ENCODE measurements at regions not wholly inside any gene's neighbourhood (a gene's known extent, or its start where the extent isn't known, plus 50 kb on each side); places are given as distances from the start of the nearest gene placed in this dataset.

DNA sequence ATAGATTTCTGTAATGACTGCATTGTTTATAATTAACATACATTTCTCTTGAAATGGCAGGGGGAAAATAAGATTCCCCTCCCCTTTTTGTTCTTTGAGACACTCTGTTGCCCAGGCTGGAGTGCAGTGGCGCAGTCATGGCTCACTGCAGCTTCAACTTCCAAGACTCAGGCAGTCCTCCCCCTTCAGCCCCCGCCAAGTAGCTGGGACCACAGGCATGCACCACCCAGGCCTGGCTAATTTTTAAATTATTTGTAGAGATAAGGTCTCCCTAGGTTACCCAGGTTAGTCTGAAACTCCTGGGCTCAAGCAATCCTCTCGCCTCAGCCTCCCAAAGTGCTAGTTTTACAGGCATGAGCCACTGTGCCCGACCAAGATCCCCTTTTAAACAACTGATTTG lies 67.7 kb downstream of the KATNIP start:
- ATAC-seq (ENCODE audit: low read depth) = no peak
- H3K4me3 ChIP-seq (ENCODE audit: severe bottlenecking) = no peak overlapping the region
- H3K27ac ChIP-seq (ENCODE audit: poor library complexity, severe bottlenecking) = no peak overlapping the region
- TF ChIP-seq, protein P1, sequence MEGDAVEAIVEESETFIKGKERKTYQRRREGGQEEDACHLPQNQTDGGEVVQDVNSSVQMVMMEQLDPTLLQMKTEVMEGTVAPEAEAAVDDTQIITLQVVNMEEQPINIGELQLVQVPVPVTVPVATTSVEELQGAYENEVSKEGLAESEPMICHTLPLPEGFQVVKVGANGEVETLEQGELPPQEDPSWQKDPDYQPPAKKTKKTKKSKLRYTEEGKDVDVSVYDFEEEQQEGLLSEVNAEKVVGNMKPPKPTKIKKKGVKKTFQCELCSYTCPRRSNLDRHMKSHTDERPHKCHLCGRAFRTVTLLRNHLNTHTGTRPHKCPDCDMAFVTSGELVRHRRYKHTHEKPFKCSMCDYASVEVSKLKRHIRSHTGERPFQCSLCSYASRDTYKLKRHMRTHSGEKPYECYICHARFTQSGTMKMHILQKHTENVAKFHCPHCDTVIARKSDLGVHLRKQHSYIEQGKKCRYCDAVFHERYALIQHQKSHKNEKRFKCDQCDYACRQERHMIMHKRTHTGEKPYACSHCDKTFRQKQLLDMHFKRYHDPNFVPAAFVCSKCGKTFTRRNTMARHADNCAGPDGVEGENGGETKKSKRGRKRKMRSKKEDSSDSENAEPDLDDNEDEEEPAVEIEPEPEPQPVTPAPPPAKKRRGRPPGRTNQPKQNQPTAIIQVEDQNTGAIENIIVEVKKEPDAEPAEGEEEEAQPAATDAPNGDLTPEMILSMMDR (IDR thresholded peaks at IDR 0.05; ENCODE audit: poor library complexity, severe bottlenecking) = no peak
- peaks cover 8% of the 10 kb centered on the region; the same call in 1 of the 2 replicates for H3K36me3 ChIP-seq (ENCODE audit: low read depth)
- no peak for DNase-seq (ENCODE audit: low spot score)
- no peaks in the 10 kb centered on the region for H3K9me3 ChIP-seq (ENCODE audit: severe bottlenecking)
- no peaks in the 10 kb centered on the region for H3K4me1 ChIP-seq (ENCODE audit: insufficient read depth, poor library complexity, severe bottlenecking)
- no peaks in the 10 kb centered on the region for H3K27me3 ChIP-seq (ENCODE audit: insufficient read depth, poor library complexity, severe bottlenecking)

DNA sequence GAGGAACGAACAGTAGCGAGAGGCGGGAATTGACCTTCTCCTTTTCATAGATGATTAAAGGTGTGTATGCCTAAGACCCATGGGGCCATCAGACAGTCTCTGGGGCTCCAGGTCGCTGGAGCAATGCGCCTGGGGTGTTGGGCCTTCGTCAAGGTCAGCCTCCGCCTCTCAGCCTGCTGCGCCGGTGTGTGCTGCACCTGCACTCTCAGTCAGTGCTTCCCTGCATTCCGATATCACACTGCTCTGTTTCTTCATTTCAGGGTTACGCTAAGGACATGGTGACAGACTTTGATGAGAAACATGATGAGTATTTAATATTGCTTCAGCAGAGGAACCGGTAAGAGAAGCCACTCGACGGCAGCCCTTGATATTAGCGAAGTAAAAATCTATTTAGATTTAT lies 68.2 kb downstream of the KATNIP start:
- Histone ChIP-seq H3K9me3 (ENCODE audit: severe bottlenecking) (no peaks in the 10 kb centered on the region), H3K4me1 (ENCODE audit: insufficient read depth, poor library complexity, severe bottlenecking) (no peaks in the 10 kb centered on the region), H3K36me3 (ENCODE audit: low read depth) (peaks cover 8% of the 10 kb centered on the region; the same call in 1 of the 2 replicates), H3K27me3 (ENCODE audit: insufficient read depth, poor library complexity, severe bottlenecking) (no peaks in the 10 kb centered on the region), H3K4me3 (ENCODE audit: severe bottlenecking) (no peak overlapping the region), H3K27ac (ENCODE audit: poor library complexity, severe bottlenecking) (no peak overlapping the region)
- no peak for ATAC-seq (ENCODE audit: low read depth)
- TF ChIP-seq, protein P1 (IDR thresholded peaks at IDR 0.05; ENCODE audit: poor library complexity, severe bottlenecking) = no peak
- no peak for DNase-seq (ENCODE audit: low spot score)

DNA sequence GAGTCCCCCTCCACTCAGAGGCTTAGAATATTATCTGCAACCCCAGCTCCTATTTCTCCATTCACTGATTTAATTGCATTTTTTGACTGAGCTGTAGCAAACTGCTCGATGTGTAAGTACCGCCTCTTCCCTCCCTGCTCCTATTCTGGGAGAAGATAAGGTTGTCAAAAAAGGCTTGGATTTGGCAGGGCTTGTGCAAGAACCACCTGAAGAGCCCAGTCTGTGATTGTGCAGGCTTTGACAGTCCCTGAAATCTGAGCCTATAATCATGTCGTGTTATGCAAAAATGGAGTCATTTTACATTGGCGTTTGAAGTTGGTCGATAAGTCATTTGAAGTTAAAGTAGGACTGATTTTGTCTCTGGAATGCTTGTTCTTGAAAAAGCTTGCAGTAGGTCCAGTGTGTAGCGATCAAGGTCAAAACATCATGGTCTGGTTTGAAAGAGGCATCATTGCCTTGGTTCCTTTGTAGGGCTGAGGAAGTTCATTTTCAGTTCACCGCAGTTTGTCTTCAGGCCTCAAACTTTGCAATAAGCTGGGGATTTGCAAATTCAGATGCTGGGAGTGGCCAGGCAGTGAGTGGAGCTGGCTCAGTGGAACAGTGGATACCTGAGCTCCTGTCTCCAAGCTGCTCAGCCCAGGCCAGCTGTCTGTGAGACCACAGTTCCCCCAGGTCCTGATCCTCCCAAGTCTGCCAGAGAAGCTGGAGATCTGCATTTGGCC lies 68.8 kb downstream of the KATNIP start:
- TF ChIP-seq, protein P1 (IDR thresholded peaks at IDR 0.05; ENCODE audit: poor library complexity, severe bottlenecking) = no peak
- no peak for DNase-seq (ENCODE audit: low spot score)
- no peak for ATAC-seq (ENCODE audit: low read depth)
- peaks cover 8% of the 10 kb centered on the region; the same call in 1 of the 2 replicates for H3K36me3 ChIP-seq (ENCODE audit: low read depth)
- no peaks in the 10 kb centered on the region for H3K27me3 ChIP-seq (ENCODE audit: insufficient read depth, poor library complexity, severe bottlenecking)
- H3K4me3 ChIP-seq (ENCODE audit: severe bottlenecking) = no peak overlapping the region
- H3K9me3 ChIP-seq (ENCODE audit: severe bottlenecking) = no peaks in the 10 kb centered on the region
- no peak overlapping the region for H3K27ac ChIP-seq (ENCODE audit: poor library complexity, severe bottlenecking)
- no peaks in the 10 kb centered on the region for H3K4me1 ChIP-seq (ENCODE audit: insufficient read depth, poor library complexity, severe bottlenecking)

DNA sequence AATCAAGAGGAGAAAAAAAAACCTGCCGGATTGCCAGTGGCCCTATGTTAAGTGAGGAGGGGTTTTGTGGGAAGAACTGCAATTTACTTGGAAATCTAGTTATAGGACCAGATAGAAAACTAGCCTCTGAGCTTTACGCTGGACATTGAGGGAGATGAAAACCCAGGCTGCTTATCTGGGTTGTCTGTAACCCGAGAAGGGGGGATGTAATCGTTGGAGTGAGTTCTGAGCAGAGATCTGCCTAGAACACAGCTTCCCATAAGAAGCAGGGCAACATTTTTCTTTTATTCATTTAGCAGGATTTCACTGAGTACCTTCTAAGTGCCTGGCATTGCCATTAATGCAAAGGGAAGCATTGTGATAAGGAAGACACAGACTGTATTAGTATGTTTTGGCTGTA lies 70.6 kb downstream of the KATNIP start:
- peaks cover 8% of the 10 kb centered on the region; the same call in 1 of the 2 replicates for H3K36me3 ChIP-seq (ENCODE audit: low read depth)
- no peaks in the 10 kb centered on the region for H3K27me3 ChIP-seq (ENCODE audit: insufficient read depth, poor library complexity, severe bottlenecking)
- no peak overlapping the region for H3K27ac ChIP-seq (ENCODE audit: poor library complexity, severe bottlenecking)
- DNase-seq (ENCODE audit: low spot score) (no peak), ATAC-seq (ENCODE audit: low read depth) (no peak)
- H3K9me3 ChIP-seq (ENCODE audit: severe bottlenecking) = no peaks in the 10 kb centered on the region
- TF ChIP-seq, protein P1 (IDR thresholded peaks at IDR 0.05; ENCODE audit: poor library complexity, severe bottlenecking) = no peak
- H3K4me1 ChIP-seq (ENCODE audit: insufficient read depth, poor library complexity, severe bottlenecking) = no peaks in the 10 kb centered on the region
- no peak overlapping the region for H3K4me3 ChIP-seq (ENCODE audit: severe bottlenecking)

All from RWPE2 (cell line).